GM12873 (cell line): ENCODE measurements at regions not wholly inside any gene's neighbourhood (a gene's known extent, or its start where the extent isn't known, plus 50 kb on each side); places are given as distances from the start of the nearest gene placed in this dataset.

Source experiments
- TF ChIP-seq, protein P1 (sequence below): IDR thresholded peaks from 2 replicates; pipeline ENCODE4 v1.5.1; 2012; ENCODE audit warnings: low read depth, mild to moderate bottlenecking, moderate library complexity, low read length, control low read depth; ENCODE audit not compliant: insufficient read depth; ENCODE audit errors: missing control alignments

DNA sequence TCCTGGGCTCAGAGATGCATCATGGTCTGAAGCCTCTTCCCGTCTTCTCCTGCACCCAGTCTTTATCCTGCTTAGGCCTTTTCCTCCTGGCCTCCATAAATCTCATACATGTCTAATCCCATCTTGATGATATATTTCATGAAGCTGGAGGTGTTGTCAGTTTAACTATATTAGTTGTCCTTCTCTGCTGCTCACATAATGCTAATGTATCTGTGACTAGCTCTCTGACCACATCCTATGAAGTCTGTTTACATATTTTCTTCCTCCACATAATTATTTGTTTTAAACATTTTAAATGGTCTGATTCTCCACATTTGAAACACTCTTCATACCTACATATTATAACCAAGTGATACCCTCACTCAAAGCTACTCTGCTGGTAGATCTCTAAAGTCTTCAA lies 315.2 kb upstream of the RND3 start:
- TF ChIP-seq, protein P1, sequence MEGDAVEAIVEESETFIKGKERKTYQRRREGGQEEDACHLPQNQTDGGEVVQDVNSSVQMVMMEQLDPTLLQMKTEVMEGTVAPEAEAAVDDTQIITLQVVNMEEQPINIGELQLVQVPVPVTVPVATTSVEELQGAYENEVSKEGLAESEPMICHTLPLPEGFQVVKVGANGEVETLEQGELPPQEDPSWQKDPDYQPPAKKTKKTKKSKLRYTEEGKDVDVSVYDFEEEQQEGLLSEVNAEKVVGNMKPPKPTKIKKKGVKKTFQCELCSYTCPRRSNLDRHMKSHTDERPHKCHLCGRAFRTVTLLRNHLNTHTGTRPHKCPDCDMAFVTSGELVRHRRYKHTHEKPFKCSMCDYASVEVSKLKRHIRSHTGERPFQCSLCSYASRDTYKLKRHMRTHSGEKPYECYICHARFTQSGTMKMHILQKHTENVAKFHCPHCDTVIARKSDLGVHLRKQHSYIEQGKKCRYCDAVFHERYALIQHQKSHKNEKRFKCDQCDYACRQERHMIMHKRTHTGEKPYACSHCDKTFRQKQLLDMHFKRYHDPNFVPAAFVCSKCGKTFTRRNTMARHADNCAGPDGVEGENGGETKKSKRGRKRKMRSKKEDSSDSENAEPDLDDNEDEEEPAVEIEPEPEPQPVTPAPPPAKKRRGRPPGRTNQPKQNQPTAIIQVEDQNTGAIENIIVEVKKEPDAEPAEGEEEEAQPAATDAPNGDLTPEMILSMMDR: no peak

DNA sequence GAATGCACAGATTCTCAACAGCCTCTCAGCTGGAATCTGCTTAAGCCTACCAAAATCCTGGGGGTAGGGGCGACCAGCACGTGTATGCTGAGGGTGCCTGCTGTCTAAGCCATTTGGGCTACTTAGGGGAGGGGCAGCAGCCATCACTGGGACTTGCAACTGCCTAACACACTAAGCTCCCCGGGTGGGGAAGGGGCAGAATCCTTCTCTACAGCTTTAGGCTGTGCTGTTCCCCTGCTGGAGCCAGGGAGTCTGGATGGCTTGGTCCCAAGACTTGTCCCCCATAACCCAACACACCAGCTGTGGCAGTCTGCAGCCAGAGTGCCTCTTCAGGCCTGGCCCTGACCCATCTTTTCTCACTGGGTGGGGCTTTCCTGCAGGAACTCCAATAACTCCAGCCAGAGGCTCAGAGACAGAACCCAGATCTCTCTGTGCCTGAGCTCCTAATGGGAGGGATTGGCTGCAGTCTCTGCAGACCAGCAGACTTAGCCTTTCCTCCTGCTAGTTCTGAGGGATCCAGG lies 305.4 kb upstream of the RND3 start:
- TF ChIP-seq, protein P1: no peak

DNA sequence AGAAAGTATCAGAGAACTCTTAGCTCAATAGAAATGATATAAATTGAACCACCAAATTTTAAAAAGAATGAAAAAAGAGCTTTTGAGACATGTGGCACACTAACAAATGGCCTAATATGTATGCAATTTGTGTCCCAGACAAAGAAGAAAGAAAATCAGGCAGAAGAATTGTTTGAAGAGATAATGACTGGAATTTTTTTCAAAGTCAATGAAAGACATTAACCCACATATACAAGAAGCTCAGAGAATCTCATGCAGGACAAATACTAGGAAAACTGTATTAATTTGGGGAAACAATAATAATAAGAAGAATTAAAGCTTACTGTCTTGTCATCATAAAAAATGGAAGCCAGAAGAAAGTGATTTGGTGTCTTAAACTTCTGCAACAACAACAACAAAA lies 304.1 kb upstream of the RND3 start:
- TF ChIP-seq, protein P1: no peak

DNA sequence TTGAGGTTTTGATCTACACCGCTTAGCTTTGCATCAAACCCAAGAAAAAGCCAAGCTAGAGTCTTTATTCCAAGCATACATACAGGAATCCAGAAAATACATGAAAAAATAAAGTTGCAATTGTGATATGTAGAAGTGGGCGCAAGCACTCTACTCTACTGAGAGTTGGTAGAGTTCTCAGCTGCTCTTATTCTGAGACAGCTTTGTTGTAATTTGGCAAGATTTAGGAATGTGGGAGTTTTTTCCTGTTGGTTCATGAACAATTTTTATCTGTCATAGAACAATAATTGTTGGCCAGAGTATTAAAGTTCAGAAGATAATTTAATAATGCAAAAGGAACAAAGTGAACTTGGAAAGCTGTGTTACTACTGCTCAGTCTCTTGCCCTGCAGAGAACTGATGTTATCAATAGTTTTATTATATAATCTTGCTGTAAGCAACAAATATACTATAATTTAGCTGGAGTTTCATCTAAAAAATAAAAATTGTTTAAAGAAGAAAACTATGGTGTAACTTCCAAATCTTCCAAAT lies 302.0 kb upstream of the RND3 start:
- TF ChIP-seq, protein P1: no peak

DNA sequence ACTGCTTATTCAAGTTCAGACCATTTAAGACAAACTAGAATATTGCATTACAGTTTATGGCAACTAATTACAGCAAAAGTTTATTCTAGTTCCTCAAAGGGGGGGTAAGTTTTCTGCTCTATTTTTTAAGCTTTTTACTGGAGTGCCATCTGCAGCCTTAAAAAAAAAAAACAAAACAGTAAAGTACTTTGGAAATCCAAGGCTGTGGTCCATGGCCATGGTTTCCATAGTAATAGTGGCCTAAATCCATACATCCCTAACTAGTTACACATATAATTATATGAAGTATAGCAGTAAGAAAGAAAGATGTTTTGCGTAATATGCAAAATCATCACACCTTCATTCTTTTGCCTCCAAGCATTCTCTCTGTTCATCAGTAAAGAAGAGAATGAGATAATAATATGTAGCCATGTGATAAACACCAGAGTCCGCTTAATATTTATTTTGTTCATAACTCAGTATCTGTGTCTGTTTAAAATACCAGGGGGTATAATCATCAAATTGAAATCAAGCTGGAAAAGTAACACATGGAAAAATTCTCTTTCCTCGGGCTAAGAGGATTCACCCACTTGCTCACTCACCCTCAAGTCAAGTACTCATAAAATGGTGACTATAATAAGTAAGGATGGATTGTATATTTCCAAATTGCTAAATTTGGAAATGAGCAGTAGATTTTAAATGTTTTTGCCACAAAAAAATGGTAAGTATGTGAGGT lies 301.1 kb upstream of the RND3 start:
- TF ChIP-seq, protein P1: no peak

DNA sequence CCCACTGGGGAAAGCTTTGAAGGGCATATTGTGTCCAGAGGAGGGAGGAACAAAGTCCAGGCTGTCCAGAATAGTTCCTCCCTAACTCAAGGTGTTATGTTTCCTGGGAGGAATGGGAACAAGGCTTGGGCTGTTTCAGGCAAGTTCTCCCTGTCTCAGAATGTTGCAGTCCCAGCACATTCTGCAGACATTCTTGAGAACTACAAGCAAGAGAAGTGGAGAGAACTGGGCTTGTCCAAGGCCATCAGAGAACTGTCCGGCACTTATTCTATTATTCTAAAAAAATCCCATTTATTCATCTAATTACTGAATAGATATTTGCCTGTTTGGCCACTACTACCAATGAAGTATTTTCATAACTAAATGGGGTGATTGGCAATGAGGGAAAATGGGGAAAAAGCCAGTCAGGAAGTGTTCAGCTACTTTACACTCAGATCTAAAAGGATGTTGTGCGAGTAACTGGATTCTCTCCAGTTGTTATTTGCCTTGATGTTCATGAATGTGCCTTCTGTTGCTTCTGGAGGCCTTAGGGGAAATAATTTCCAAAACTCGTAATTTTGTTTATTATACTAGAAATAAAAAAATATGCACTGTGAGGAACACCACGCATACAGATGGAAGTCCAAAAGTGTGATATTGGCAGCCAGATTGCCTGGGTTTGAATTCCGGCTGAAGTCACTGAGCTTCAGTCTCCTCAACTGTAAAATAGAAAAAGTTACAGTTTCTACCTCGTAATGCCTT lies 300.1 kb upstream of the RND3 start:
- TF ChIP-seq, protein P1: no peak

DNA sequence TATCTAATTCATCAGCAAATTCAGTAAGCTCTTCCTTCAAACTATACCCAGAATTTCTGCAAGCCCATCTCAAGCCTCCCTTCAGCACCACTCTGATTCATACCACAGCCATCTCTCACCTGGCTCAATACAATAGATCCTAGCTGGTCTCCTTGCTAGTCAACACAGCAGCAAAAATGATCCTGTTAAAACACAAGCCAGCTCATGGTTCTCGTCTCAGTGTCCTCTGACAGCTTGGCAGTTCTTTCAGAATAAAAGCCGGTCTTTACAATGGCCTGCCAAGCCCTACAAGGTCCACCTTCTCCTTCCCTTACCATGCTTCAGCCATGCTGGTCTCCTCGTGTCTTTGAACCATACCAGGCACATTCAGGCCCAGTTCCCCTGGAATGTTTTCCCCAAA lies 296.9 kb upstream of the RND3 start:
- TF ChIP-seq, protein P1: no peak
